HS-27A (cell line): ENCODE measurements at regions not wholly inside any gene's neighbourhood (a gene's known extent, or its start where the extent isn't known, plus 50 kb on each side); places are given as distances from the start of the nearest gene placed in this dataset.

Experiments used
- DNase-seq: peaks from one replicate; pipeline ENCODE4 v3.0.0-alpha.2; 2012; ENCODE audit warnings: low read depth, missing footprints

- DNase-seq = no peak
These were observed 62.7 kb upstream of the NT5C1B start for GRCh38 chr2:18651842-18652774.

- no peak for DNase-seq
These were observed 60.9 kb upstream of the NT5C1B start for GRCh38 chr2:18650221-18650620.

- DNase-seq = no peak
These were observed 60.2 kb upstream of the NT5C1B start for GRCh38 chr2:18649502-18650135.

- DNase-seq = no peak
These were observed 58.8 kb upstream of the NT5C1B start for GRCh38 chr2:18648161-18648560.

GRCh38 chr2:18647731-18648130, 58.4 kb upstream of the NT5C1B start:
- DNase-seq = no peak

- DNase-seq = no peak
These were observed 55.9 kb upstream of the NT5C1B start for GRCh38 chr2:18645315-18645714.

- no peak for DNase-seq
These were observed 54.7 kb upstream of the NT5C1B start for GRCh38 chr2:18644115-18644462.

GRCh38 chr2:18643326-18644114, 54.2 kb upstream of the NT5C1B start:
- no peak for DNase-seq

- DNase-seq = no peak
These were observed 52.5 kb upstream of the NT5C1B start for GRCh38 chr2:18641823-18642222.

GRCh38 chr2:18639756-18640453, 50.5 kb upstream of the NT5C1B start:
- DNase-seq = no peak
